GM21717 (cell line): ENCODE measurements at regions not wholly inside any gene's neighbourhood (a gene's known extent, or its start where the extent isn't known, plus 50 kb on each side); places are given as distances from the start of the nearest gene placed in this dataset.

ENCODE experiments used
- ATAC-seq: cut with Tn5 transposase; IDR thresholded peaks from one replicate; pipeline ENCODE4 v1.9.1; 2021; ENCODE audit warnings: mild to moderate bottlenecking, moderate library complexity; ENCODE audit not compliant: unreplicated experiment

DNA sequence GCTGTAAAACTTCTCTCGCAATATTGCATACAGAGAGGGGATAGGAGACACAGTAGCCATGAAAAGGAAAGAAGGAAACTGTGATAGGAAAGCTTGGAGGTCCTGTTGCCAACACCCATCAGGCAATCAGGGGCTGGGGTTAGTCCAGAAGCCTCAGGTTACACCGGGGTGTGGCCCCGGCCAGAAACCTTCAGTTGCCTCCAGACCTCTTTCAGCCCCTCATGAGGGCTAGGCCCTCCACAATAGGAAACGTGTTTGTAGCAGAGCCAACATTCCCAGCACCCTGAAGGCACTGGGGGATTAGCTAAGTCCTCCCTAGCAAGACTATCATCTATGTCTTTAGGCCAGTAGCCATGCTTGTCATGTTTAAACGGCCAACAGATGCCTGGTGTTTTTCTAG lies 1048.0 kb upstream of the CNTN5 start:
- ATAC-seq, result no peak

DNA sequence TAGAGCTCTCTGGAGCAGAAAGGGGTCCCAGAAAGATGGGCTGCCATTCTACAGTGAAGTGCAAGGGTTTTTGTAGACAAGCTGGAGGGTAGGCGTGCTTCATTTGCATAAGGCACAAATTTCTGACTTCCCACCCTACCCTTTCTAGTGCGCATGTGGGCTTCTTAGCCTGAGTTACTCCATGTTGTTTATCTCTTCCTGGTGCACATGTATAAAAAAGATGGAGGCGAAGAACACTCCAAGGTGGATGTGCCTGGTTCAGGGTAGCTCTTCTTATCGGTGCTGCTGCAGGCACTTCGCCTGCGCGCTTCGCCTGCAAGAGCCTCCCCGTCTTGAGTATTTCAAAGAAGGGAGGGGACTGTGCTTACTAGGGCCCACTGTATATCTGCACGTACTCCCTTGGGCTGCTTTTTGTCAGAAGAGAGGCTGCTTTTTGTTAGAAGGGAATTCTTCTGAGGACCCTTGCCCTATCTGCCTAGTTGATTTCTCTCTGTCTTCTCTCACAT lies 1047.3 kb upstream of the CNTN5 start:
- no peak for ATAC-seq

- ATAC-seq, result no peak
These were observed 1045.8 kb upstream of the CNTN5 start for GRCh38 chr11:97974798-97975498.

- ATAC-seq, result no peak
These were observed 1043.0 kb upstream of the CNTN5 start for GRCh38 chr11:97977726-97978125.

GRCh38 chr11:97979741-97980140 lies 1041.0 kb upstream of the CNTN5 start:
- no peak for ATAC-seq

- ATAC-seq, result no peak
These were observed 1038.2 kb upstream of the CNTN5 start for GRCh38 chr11:97982512-97982911.

DNA sequence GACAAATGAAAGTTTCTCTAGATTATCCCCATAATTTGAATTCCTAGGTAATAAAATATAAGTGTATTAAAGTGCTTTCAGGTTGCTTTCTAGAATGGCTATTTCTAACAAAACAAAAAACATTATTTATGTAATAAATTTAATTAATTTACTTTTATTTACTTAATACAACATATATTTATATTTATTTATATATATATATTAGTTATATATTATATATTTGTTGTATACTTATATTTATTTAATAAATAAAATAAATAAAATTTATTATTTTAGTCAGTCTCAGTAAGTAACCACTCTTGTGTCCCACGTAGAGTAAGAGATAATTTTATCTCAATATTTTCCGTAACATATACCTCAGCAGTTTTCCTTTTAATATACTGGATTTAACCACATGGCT lies 1031.6 kb upstream of the CNTN5 start:
- ATAC-seq, result no peak

DNA sequence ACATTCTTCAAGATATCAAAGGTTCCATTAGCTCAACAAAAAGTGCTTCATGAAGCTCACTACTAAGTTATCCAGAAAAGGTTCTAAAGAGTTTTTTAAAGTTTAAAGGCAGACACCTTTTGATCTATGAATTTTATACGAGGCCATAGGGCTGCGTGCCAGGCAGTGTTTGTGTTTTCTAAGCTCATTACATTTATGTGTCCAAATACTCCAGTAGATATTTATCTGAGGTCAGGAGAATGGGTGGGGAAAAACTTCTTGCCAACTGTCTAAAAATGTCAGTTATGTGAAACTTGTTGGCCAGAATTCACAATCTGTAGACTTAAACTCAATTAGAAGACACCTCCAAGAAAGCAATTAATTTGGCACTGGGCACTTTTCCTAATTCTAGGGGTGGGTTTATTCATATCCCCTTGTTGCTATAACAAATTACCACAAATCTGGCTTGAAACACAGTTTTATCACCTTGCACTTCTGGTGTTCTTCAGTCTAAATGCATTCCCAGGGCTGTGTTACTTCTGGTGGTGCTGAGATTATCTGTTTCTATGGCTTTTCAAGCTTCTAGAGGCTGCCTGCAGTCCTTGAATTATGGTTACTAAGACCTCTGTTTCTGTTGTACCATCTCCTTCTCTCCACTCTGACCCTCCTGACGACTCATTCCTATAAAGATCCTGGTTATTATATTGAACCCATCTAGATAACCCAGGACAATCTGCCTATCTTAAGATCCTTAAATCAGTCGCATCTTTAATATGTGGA lies 1030.4 kb upstream of the CNTN5 start:
- no peak for ATAC-seq

DNA sequence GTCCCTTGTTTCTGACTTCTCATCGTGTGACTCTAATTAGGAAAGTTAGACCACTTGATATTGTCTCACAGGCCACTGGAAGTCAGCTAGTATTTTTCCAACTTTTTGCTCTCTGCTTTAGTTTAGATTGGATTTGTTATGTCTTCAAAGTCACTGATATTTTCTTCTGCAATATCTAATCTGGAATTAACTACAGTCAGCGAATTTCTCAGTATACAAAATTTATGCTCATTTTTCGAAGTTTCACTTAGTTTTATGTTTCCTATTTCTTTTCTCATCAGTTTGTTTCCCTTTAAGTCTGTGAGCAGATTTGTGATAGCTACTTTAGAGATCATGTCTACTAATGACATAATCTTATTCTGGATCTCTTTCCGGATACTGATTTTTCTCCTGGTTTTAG lies 1027.2 kb upstream of the CNTN5 start:
- no peak for ATAC-seq

GRCh38 chr11:97995874-97996273 lies 1024.9 kb upstream of the CNTN5 start:
- no peak for ATAC-seq

DNA sequence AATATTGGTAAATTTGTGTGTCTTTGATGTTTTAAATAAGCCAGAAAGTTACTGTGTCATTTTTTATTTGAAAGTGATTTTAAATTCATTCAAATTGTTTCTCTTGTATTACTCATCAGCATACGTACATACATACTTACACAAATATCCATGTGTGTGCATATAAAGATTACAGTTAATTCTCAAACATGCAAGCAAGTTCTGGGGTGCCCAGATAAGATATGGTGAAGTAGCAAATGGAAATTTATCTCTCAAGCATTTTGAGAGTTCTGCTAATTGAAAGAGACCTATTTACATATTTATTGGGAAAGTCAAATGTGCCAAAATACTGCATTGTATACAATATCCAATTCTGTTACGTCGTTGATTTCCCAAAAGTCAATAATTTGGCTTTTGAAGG lies 1024.0 kb upstream of the CNTN5 start:
- ATAC-seq, result no peak

DNA sequence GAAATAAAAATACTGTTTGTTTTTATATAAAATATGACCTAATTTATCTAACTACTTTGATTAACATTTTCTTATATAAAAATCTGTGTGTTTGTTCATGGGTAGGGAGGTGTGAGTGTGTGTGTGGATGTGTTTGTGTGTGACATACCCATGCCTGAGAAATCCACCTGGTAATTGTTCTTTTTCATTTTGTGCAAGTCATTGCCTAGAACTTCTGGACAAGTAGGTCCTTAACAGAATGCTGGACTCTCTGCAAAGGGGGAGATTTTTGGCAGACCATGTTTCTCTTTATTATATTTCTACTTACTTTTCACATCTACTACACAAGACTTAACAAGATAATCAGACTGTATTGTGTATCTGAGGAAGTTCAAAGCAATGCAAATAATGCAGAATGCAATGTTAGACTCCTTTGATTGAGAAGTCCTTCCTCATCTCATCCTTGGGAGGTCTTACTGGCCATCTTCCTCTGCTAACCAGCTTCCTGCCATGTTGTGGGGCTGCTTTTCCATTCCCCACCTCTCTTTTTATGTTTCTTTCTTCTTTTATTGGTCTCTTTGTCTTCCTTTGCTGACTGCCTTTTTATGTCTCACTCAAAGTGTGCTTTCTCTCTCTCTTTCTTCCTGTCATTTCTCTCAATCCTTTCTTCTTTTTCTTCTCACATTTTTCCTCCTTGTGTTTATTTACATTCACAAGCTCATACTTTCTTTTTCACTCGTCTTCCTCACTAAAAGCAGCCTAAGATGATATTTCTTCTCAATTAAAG lies 1017.0 kb upstream of the CNTN5 start:
- no peak for ATAC-seq

GRCh38 chr11:98007072-98007471 lies 1013.7 kb upstream of the CNTN5 start:
- ATAC-seq, result no peak

GRCh38 chr11:98027652-98028051 lies 993.1 kb upstream of the CNTN5 start:
- no peak for ATAC-seq

DNA sequence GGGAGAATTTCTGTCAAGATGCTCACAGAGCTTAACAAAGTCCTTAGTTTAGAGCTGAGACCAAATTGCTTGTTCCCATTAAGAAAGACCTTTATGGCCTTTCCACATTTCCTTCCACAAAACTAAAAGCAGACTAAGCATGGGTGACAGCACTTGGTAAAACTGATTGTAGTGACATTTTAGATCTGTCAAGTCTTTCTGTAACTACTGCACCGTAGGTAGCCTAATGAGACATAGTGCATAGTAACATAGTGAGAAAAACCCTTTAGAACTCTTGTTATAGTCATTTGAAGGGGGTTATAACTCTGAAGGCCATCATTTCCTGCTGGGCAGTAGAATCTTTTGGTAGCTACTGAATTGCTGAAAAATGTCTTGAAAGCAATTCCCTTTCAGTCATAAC lies 990.9 kb upstream of the CNTN5 start:
- no peak for ATAC-seq

DNA sequence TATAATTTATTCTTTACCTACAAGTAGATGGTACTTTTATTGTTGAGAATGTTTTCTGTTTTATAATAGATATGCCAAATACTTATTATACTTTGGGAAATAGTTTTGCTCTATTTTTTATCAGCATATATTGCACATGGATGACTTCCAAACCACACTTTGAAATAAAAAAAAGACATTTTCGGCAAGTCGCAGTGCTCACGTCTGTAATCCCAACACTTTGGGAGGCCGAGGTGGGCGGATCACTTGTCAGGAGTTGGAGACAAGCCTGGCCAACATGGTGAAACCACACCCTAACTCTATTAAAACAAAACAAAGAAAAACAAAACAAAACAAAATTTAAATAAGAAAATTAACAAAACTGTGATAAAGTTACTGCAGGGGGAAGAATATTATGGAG lies 983.9 kb upstream of the CNTN5 start:
- no peak for ATAC-seq

DNA sequence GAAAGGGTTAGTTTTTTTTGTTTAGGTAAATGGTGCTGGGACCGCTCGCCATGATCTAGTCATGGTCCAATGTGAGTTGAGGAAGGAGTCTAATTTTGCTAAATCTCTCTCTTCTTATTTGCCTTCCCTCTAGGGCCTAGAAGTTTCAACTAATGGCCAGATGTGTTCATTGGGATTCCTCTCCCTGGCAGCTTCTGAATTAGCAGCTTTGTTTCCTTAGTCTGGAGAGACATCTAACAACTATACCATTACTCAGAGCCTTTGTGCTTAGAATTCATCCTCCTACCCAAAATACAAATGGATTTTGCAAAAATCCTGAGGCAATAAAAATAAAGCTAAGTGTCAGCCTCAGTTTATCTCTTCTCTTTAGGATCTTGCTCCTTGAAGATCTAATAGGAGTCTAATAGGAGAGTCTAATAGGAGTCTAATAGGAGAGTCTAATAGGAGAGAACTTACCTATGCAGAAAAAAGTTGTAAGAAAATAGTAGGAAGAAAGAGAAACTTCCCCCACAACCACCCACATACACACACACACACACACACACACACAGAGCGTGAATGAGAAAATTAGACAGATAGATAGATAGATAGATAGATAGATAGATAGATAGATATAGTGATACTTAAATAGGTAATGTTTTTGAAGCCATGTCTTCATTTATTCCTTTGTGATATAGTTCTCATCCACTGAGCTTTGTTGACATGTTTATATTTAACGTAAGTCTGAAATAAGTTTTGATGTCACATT lies 980.5 kb upstream of the CNTN5 start:
- ATAC-seq, result no peak

DNA sequence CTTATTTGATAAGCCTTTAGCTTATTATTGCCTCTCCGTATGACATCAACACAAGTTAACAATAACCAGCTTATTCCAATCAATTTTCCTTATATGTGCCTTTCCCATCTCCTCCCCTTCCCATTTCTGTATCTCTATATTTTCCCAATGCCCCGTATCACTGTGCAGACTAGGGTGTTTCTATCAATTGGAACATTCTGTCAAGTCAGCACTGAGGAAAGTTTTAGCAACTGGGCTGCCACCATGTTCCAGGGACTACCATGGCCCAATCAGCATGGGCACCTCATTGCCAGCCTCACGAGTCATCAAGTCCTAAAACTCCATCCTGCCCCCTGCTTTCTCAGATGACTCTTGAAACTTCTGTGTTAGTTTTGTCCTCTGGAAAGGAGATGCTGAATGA lies 973.1 kb upstream of the CNTN5 start:
- no peak for ATAC-seq

DNA sequence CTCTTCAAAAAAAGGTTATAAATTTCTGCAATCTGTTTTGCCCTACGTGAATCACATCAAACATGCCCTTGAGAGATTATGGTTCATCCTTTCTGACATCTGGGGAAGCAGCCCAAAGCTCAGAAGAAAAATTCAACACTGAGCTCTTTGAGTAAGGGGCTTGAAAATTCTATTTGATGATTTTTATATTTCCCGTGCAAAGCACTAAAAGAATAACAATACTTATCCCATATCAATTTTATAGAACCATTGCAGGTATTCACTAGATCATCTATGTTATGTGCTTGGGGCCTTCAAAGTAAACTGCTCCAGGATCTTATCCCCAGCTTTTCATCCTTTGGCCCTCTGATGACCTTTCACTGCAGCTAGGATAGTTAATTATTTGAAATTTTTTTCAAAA lies 966.9 kb upstream of the CNTN5 start:
- no peak for ATAC-seq

DNA sequence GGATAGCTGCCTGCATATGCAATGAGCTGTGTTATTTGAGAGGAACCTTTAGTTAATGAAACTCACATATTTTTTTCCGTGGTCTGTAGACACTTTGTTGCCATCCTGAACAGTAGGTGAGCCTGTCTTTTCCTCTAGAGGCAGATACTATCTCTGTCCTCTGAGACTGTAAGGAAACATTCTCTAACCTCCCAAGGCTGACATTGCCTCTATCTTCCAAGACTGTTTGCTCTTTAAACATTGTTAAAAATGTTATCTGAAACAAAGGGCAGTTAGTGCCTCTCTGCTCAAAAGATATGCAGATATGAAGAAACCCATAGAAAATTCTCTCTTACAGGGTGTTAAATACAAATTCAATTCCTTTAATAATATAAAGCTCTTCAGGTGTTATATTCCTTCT lies 963.8 kb upstream of the CNTN5 start:
- ATAC-seq, result no peak

DNA sequence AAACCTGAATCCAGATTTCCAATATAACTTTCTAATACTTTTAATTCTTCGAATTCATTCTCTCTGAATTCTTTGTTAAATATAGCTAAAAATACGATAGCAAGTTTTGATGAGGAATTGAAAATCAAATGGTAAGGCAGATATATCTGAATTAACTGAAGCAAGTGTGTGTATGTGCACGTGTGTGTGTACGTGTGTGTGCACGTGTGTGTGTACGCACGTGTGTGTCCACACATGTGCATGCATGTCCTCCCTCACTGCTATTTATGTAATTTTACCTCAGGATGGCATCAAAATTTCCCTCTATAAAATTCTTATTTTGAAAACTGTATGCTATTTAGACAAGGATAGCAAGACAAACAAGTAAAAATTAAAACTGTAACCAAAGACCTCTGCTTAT lies 961.3 kb upstream of the CNTN5 start:
- no peak for ATAC-seq
